ENCODE measurements at regions not wholly inside any gene's neighbourhood (a gene's known extent, or its start where the extent isn't known, plus 50 kb on each side); places are given as distances from the start of the nearest gene placed in this dataset.

DNA sequence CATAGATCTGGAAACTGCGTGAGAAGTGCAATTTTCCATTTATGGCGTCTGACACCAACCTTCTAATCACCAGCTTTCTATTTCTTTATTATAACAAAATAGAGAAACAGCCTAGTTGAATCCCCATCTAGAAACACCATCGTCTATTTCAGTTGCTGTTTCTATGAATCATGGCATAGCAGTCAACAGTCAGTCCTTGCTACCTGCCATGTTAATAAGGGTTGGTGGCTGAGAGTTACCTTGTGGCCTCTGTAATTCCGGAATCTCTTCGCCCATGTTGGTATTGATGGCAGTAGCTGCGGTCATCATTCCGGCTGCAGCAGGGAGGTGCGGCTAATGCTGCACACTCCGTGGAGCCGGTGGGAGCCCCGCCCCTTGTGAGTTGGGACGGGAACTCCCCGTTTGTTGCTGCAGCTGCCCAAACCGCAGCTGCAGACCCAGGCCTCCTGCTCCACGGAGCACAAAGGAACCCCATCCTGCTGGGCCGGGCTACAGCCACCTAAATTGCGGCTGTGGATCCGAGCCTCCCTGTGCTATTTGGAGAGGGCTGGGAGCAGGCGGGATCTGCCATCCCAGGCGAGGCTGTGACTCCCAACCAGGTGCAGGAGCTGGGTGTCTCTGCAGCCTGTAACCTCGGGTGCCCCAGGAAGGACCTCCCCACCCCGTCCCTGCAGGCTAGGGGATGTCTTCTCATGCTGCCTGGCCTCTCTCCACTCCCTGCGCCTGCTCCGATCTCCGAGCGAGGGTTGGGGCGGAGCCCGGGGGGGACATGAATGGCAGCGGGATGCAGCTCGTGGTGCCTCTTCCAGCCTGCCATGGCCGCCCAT, 115.4 kb upstream of the STK26 start:
- no peak for DNase-seq

DNA sequence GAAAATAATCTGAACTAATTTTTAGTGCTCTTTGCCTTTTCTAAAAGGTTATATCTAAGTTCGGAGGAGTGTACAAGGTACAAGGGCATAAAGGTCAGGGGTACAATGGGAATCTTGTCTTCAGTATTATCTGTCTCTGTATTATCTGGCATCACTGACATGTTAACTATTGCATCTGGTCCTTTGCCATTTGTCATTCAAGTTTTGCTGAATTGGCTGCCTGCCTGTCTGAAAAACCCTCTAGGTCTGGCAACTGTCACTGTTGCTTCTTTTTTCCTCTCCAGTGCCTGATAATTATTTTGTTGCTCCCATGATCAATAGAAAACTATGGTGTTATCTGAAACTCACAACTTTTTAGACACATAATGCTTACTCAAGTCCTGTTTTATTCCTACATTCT, 112.5 kb upstream of the STK26 start:
- DNase-seq = no peak

DNA sequence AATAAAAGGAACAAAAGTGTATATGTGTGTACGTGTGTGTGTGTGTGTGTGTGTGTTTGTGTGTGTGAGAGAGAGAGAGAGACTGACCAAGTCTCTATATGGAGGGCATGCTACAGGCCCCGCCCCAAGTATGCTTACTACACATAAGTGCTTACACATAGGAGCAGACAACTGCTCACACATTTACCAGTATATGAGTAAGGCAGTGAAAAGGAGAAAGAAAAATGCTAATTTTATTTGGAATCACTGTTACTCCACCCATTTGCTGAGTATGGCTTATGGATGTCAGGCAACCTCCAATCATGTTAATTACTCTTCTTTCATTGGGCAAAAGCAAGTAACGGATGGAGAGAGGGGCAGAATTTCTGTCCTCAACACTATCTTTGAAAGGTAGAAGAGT, 107.6 kb upstream of the STK26 start:
- DNase-seq = no peak

DNA sequence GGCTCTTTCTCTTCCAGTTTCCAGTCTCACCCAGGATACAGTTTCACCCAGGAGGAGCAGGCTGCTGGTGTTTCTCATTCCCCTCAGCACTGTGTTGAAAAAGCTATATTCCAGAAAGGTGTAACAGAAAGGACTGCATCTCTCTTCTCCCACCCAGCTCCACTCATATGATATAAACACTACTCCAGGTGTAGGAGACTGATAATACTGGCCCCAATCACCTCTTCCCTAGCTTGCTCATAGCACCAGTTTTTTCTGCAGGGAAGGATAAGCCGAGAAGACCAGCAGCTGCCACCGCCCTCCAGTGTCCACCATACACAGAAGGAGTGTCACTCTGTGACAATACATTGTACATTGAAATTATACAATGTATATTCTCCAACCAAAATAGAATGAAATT, 105.5 kb upstream of the STK26 start:
- no peak for DNase-seq

DNA sequence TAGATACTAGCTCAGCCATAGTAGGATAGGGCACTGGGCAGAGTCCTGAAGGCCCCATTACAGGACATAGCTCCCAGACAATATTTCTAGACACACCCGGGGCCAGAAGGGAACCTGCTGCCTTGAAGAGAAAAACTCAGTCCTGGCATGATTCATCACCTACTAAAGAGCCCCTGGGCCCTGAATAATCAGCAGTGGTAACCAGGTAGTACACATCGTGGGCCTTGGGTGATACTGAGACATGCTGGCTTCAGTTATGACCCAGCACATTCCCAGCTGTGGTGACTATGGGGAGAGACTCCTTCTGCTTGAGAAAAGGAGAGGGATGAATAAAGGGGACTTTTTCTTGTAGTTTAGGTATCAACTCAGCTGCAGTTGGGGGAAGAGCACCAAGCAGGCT, 104.3 kb upstream of the STK26 start:
- DNase-seq = no peak

DNA sequence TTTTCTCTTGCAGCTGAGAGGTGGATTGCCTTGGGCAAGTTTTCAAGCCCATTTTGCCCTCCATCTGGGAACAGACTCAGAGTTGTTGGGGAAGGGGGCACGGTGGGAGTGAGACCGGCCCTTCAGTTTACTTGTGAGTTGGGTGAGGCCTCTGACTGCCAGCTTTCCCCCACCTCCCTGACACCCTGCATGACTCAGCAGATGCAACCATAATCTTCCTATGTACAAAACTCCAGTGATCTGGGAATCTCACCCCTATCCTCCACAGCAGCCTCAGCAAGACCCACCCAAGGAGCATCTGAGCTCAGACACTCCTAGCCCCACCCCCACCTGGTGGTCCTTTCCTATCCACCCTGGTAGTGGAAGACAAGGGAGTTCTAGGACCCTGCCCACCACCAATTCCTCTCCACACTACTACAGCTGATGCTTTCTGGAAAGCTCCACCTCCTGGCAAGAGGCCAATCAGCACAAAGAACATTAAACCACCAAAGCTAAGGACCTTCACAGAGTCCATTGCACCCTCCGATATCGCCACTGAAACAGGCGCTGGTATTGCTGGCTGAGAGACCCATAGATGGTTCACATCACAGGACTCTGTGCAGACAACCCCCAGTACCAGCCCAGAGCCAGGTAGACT, 99.4 kb upstream of the STK26 start:
- no peak for DNase-seq

DNA sequence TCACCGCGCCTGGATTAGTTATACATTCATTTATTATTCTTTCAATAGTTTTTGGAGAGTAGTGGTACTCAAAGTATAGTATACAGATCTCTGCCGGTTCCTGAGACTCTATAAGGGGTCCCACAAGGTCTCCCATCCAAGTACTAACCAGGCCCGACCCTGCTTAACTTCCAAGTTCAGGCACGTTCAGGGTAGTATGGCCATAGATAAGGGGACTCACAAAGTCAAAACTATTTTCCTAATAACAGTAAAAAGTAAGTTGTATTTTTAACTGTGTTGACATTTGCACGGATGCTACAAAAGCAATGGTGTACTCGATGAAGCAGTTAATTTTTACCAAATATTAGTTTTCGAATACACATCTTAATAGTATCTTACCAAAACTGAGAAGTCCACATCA, 84.4 kb upstream of the STK26 start:
- no peak for DNase-seq

DNA sequence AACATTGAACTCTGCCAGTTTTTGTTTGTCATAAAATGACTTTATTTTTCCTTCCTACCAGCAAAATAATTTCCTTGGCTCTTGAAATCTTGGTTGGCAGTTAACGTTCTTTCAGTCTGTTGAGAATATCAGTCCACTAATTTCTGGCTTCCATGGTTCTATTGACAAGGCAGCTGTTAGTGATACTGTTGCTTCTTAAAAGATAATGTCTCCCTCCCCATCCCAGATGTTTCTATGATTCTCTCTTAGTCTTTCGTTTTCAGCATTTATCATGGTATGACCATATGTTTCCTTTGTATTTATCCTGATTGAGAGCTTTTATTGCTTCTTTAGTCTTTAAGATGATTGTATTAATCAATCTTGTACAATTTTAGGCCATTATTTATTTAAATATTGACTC, 81.1 kb upstream of the STK26 start:
- no peak for DNase-seq

DNA sequence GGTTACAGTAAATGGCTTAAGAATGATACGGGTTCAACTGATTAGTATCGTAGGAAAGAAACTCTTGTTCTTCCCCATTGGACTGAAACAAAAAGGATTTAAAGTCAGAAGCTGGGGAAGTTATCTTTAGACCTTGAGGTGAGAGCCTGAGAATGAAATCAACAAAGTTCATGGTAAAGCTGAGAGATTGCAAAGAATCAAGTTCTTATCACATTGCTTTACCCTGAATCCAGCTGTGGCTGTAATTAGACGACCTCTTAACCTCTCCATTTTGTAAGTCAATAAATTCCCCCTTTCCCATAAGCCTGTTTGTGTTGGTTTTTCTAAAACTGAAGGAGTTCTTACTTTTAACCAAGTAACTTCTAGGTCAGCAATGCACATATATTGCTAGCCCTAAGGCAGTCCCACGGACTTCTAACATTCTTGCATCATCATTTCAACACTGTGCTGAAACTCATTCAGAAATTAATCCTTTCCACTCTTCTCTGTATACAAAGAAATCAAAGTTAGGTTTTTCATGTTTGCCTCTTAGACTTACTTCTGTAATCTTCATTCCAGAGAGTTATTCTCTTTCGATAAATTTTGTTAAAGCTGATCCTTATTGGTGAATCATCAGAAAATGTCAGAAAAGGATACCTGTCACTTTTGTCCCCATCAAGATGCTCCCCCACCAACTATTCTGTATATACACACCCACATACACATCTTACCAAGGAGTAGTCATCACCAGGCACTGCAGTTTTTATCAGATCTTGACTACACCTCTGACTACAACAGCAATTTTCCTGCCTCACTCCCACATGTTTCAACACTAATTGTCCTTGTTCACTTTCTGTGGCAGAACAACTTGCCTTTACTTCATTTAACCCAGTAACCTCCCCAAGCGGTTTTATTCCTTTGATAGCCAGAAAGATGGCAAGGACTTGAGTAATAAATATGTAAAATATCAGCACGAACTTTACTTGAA, 77.9 kb upstream of the STK26 start:
- no peak for DNase-seq

DNA sequence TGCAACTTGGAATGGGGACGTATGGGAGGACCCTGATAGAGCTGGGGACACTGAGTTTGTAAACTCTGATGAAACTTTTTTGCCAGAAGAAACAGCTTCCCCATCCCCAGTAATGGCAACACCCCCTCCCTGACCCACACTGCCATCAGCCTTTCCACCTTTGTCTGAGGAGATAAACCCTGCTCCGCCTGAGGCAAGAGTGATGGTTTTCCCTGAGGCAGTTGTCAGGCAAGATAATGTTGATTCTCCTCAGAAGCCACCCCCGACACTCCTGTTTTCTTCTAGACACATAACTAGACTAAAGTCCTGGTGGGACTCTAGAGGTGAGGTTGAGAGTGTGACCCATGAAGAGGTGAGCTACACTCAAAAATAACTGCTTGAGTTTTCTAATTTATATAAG, 71.9 kb upstream of the STK26 start:
- DNase-seq = no peak

DNA sequence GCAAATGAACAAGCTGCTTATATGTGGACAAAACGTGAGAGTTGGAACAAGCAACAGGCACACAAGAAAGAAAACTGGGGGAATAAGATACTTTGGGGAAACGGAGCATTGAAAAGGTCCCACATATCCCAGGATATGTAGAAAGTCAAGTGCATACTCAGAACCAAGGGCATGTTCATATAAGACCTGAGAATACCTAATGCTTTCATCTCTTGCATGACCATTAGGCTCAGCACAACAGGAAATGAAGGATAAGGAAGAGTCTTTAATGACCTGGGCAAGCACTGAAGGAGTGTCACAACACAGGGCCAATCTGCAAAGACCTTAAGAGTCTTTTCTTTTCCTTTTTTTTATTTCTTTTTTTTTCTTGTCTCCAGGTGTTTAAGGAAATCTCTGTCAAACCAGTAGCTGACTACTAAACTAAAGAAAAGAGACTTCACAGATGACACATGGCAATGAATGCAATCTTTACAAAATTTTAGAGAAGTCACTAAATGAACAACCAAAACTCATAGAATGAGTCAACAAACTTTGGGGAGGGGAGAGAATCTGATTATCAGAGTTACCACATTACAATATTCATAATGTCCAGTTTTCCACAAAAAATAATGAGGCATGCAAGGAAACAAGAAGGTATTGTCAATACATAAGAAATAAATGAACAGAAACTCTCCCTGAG, 67.9 kb upstream of the STK26 start:
- no peak for DNase-seq

DNA sequence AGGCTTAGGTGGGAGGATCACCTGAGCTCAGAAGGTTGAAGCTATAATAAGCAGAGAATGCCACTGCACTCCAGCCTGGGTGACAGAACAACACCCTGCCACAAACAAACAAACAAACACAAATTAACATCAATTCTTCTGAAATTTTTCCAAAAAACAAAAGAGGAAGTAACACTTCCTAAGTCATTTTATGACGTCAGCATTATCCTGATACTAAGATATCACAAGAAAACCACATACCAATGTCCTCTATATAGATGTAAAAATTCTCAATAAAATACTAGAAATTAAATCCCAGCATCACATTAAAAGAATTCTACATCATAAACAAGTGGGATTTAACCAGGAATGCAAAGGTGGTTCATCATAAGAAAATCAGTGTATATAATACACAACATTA, 64.4 kb upstream of the STK26 start:
- DNase-seq = no peak

DNA sequence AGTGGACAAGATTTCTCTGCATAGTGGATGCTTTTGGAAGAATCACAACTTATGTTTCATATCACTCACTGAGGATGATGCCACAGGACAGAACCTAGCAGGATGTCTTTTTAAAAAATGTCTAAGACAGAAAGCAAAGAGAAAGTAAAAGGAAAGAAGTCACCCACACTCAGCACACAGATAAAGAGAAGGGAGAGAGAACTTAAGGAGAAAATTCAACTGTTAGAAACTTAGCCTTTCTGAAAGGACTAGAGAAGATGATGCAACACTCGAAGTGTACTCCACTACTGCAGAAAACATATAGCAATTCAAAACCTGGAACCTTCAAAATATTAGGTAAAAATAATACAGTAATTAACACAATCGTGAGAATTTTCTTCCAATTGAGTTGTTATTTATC, 52.8 kb upstream of the STK26 start:
- DNase-seq = no peak
